ENCODE measurements at regions not wholly inside any gene's neighbourhood (a gene's known extent, or its start where the extent isn't known, plus 50 kb on each side); places are given as distances from the start of the nearest gene placed in this dataset.

DNA sequence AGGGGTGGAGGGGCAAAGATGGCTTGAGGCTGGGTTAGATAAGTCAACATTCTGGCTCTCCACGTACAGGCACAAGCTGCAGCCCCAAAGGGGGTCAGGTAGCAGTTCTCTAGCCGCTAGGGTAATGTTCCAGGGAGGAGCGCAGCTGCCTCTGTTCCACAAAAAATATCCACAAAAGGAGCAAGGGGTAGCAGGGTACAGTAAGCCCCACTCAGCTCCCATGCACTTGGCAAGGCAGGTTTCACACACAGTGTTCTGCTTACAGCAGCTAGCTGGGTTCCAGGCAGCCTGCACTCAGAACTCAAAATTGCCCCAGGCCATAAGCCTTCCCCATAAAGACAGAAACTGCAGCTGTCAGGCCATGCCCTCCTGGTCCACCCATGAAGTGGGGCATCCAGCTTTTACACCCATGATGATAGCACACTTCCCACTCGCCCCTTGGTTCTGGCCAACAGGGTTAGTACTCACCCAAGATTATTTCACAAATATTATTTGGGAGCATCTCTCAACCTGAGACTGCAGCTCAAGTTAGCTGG lies 130.0 kb downstream of the CYSLTR2 start:
- TF ChIP-seq, protein P1, sequence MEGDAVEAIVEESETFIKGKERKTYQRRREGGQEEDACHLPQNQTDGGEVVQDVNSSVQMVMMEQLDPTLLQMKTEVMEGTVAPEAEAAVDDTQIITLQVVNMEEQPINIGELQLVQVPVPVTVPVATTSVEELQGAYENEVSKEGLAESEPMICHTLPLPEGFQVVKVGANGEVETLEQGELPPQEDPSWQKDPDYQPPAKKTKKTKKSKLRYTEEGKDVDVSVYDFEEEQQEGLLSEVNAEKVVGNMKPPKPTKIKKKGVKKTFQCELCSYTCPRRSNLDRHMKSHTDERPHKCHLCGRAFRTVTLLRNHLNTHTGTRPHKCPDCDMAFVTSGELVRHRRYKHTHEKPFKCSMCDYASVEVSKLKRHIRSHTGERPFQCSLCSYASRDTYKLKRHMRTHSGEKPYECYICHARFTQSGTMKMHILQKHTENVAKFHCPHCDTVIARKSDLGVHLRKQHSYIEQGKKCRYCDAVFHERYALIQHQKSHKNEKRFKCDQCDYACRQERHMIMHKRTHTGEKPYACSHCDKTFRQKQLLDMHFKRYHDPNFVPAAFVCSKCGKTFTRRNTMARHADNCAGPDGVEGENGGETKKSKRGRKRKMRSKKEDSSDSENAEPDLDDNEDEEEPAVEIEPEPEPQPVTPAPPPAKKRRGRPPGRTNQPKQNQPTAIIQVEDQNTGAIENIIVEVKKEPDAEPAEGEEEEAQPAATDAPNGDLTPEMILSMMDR (IDR thresholded peaks at IDR 0.05): no peak
- TF ChIP-seq POLR2AphosphoS5 (IDR thresholded peaks at IDR 0.05): no peak
